MM.1S (cell line): ENCODE measurements at regions not wholly inside any gene's neighbourhood (a gene's known extent, or its start where the extent isn't known, plus 50 kb on each side); places are given as distances from the start of the nearest gene placed in this dataset.

Source experiments
- DNase-seq: peaks from one replicate; pipeline ENCODE4 v3.0.0-alpha.2; 2015
- H2AFZ ChIP-seq: fragments of 300-600 bp; sonication (generic); 2 replicates; pipeline ENCODE4 v1.6.0; 2016; ENCODE audit warnings: antibody characterized with exemption, low read length
- H3F3A ChIP-seq: fragments of 300-600 bp; sonication (generic); 2 replicates; pipeline ENCODE4 v1.6.1; 2016; ENCODE audit warnings: mild to moderate bottlenecking, antibody characterized with exemption, low read length, moderate library complexity, mixed read lengths; ENCODE audit not compliant: insufficient read depth
- H3K27ac ChIP-seq: fragments of 300-600 bp; sonication (generic); 2 replicates; pipeline ENCODE4 v1.5.1; 2016; ENCODE audit warnings: mild to moderate bottlenecking, low read length
- H3K27me3 ChIP-seq: fragments of 300-600 bp; sonication (generic); replicated peaks from 2 replicates; pipeline ENCODE4 v1.6.0; 2016; ENCODE audit warnings: low read length; ENCODE audit not compliant: insufficient read depth
- H3K36me3 ChIP-seq: fragments of 300-600 bp; sonication (generic); replicated peaks from 2 replicates; pipeline ENCODE4 v1.6.1; 2016; ENCODE audit warnings: mild to moderate bottlenecking, low read length, mixed read lengths; ENCODE audit not compliant: insufficient read depth
- H3K4me1 ChIP-seq: fragments of 300-600 bp; sonication (generic); 2 replicates; pipeline ENCODE4 v1.6.1; 2016; ENCODE audit warnings: low read length, mixed read lengths
- H3K4me2 ChIP-seq: fragments of 300-600 bp; sonication (generic); 2 replicates; pipeline ENCODE4 v1.6.0; 2016; ENCODE audit warnings: low read depth, low read length
- H3K4me3 ChIP-seq: fragments of 300-600 bp; sonication (generic); 2 replicates; pipeline ENCODE4 v1.5.1; 2016; ENCODE audit warnings: low read length, mixed read lengths
- H3K79me2 ChIP-seq: fragments of 300-600 bp; sonication (generic); 2 replicates; pipeline ENCODE4 v1.6.1; 2016; ENCODE audit warnings: mixed run types, low read length, mixed read lengths
- H3K9ac ChIP-seq: fragments of 300-600 bp; sonication (generic); 2 replicates; pipeline ENCODE4 v1.6.1; 2016; ENCODE audit warnings: low read length, mixed read lengths
- H3K9me2 ChIP-seq: fragments of 300-600 bp; sonication (generic); replicated peaks from 2 replicates; pipeline ENCODE4 v1.6.1; 2016; ENCODE audit warnings: mild to moderate bottlenecking, low read length, mixed read lengths; ENCODE audit not compliant: insufficient read depth
- H3K9me3 ChIP-seq: fragments of 300-600 bp; sonication (generic); replicated peaks from 2 replicates; pipeline ENCODE4 v1.6.1; 2016; ENCODE audit warnings: mild to moderate bottlenecking, low read length, mixed read lengths; ENCODE audit not compliant: insufficient read depth
- H4K20me1 ChIP-seq: fragments of 300-600 bp; sonication (generic); 2 replicates; pipeline ENCODE4 v1.6.1; 2016; ENCODE audit warnings: mild to moderate bottlenecking, low read length, moderate library complexity, mixed read lengths; ENCODE audit not compliant: insufficient read depth
- EZH2 ChIP-seq: fragments of 300-600 bp; sonication (generic); optimal IDR thresholded peaks from 2 replicates; pipeline ENCODE3; 2017; ENCODE audit warnings: low read depth, mild to moderate bottlenecking, antibody characterized with exemption, low read length, mixed read lengths
- EZH2phosphoT487 ChIP-seq: fragments of 300-600 bp; sonication (generic); IDR thresholded peaks from 2 replicates; pipeline ENCODE4 v1.6.1; 2018; ENCODE audit warnings: antibody characterized with exemption, low read length
- TF ChIP-seq, protein P1 (sequence below): fragments of 300-600 bp; sonication (generic); IDR thresholded peaks from 2 replicates; pipeline ENCODE4 v1.5.1; 2016; ENCODE audit warnings: antibody characterized with exemption, low read length, mixed read lengths

DNA sequence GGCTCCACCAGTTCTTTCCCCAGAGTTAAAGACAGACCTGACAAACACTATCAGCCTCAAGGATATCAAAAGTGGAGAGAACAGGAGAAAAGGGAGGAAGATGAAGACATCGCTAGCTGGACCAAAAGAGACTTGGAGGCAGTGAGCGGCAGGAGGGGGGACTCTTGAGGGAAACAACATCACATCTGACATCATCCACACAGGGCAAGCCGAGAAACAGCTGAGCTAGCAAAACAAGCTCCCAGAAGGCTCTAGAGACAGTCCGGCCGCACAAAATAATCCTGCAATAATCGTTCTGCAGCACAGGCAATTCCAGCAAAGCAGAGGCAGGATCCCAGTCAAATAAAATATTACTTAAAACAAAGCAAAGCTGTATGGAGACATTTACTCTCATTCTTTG is 239.8 kb downstream of the EN1 start:
- no peak overlapping the region for H2AFZ ChIP-seq
- no peaks in the 10 kb centered on the region for H3K27me3 ChIP-seq
- no peaks in the 10 kb centered on the region for H3K79me2 ChIP-seq
- no peaks in the 10 kb centered on the region for H3K9me2 ChIP-seq
- H3K4me1 ChIP-seq: no peaks in the 10 kb centered on the region
- no peak for DNase-seq
- no peak overlapping the region for H3K4me2 ChIP-seq
- no peaks in the 10 kb centered on the region for H3F3A ChIP-seq
- no peak for TF ChIP-seq EZH2phosphoT487
- no peak for TF ChIP-seq EZH2
- TF ChIP-seq, protein P1, sequence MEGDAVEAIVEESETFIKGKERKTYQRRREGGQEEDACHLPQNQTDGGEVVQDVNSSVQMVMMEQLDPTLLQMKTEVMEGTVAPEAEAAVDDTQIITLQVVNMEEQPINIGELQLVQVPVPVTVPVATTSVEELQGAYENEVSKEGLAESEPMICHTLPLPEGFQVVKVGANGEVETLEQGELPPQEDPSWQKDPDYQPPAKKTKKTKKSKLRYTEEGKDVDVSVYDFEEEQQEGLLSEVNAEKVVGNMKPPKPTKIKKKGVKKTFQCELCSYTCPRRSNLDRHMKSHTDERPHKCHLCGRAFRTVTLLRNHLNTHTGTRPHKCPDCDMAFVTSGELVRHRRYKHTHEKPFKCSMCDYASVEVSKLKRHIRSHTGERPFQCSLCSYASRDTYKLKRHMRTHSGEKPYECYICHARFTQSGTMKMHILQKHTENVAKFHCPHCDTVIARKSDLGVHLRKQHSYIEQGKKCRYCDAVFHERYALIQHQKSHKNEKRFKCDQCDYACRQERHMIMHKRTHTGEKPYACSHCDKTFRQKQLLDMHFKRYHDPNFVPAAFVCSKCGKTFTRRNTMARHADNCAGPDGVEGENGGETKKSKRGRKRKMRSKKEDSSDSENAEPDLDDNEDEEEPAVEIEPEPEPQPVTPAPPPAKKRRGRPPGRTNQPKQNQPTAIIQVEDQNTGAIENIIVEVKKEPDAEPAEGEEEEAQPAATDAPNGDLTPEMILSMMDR: no peak
- no peaks in the 10 kb centered on the region for H3K36me3 ChIP-seq
- H4K20me1 ChIP-seq: no peaks in the 10 kb centered on the region
- no peaks in the 10 kb centered on the region for H3K9me3 ChIP-seq
- H3K9ac ChIP-seq: no peak overlapping the region
- H3K27ac ChIP-seq: no peak overlapping the region
- no peak overlapping the region for H3K4me3 ChIP-seq

DNA sequence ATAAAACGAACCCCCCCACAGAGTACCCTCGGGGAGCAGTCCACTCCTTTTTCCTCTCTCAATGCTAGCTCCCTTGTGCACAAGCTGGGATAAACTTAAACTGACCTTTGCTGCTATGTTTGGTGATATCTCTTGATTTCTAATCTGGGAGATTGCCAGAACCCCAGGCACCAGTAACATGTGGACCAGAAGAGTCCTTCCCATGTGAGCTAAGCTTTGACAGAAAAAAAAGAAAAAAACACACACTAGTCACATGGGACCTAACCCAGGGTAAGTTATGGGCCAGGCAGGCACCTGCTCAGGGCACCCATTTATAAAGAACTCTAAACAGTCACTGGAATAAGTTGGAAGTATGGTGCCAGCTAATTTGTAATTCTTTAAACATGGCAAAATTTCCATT is 242.6 kb downstream of the EN1 start:
- H3K4me1 ChIP-seq: no peaks in the 10 kb centered on the region
- DNase-seq: no peak
- no peak overlapping the region for H3K4me3 ChIP-seq
- H4K20me1 ChIP-seq: no peaks in the 10 kb centered on the region
- no peaks in the 10 kb centered on the region for H3K9me3 ChIP-seq
- H3F3A ChIP-seq: no peaks in the 10 kb centered on the region
- TF ChIP-seq EZH2phosphoT487: no peak
- TF ChIP-seq EZH2: no peak
- TF ChIP-seq, protein P1: no peak
- no peaks in the 10 kb centered on the region for H3K36me3 ChIP-seq
- H3K9me2 ChIP-seq: no peaks in the 10 kb centered on the region
- no peak overlapping the region for H2AFZ ChIP-seq
- H3K4me2 ChIP-seq: no peak overlapping the region
- no peak overlapping the region for H3K9ac ChIP-seq
- no peaks in the 10 kb centered on the region for H3K27me3 ChIP-seq
- no peaks in the 10 kb centered on the region for H3K79me2 ChIP-seq
- H3K27ac ChIP-seq: no peak overlapping the region

DNA sequence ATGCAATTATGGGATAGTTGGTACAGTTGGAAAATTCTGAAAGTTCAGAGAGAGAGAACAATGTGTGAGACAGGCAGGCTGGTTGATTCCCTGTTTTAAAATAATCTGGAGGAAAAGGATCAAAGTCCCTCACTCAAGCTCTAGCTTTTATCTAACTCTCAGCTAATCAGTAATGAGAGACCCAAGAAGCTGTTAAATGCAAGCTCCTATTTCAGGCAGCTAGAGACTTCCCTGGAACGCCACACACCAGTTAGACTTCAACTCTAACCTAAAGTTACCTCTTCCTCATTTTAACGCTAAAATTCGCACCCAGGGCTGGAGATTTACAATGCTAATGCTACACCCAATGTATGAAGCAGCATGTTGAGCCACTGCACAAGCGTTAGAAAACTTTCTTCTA is 243.1 kb downstream of the EN1 start:
- H3K4me3 ChIP-seq: no peak overlapping the region
- H3K9me2 ChIP-seq: no peaks in the 10 kb centered on the region
- TF ChIP-seq EZH2phosphoT487 (no peak), EZH2 (no peak)
- TF ChIP-seq, protein P1: no peak
- no peak overlapping the region for H3K4me2 ChIP-seq
- H3K4me1 ChIP-seq: no peaks in the 10 kb centered on the region
- H2AFZ ChIP-seq: no peak overlapping the region
- DNase-seq: no peak
- H3K36me3 ChIP-seq: no peaks in the 10 kb centered on the region
- no peaks in the 10 kb centered on the region for H4K20me1 ChIP-seq
- no peaks in the 10 kb centered on the region for H3K79me2 ChIP-seq
- H3K9ac ChIP-seq: no peak overlapping the region
- no peaks in the 10 kb centered on the region for H3K9me3 ChIP-seq
- no peaks in the 10 kb centered on the region for H3K27me3 ChIP-seq
- no peak overlapping the region for H3K27ac ChIP-seq
- no peaks in the 10 kb centered on the region for H3F3A ChIP-seq
